Activated CD4-positive, alpha-beta T cell treated with anti-CD3 and anti-CD28 coated beads, Interleukin-2, amount 50 U/mL, for 48 hours (primary cell): ENCODE measurements at regions not wholly inside any gene's neighbourhood (a gene's known extent, or its start where the extent isn't known, plus 50 kb on each side); places are given as distances from the start of the nearest gene placed in this dataset.
"Not testable (repeated sequence)": the region's sequence is repeated elsewhere in the genome, so short reads cannot be mapped to it uniquely, and the experiment has no call there.

Source experiments
- DNase-seq, 2 experiments: peaks; one replicate each; pipeline ENCODE4 v3.0.0-alpha.2; 2020

DNA sequence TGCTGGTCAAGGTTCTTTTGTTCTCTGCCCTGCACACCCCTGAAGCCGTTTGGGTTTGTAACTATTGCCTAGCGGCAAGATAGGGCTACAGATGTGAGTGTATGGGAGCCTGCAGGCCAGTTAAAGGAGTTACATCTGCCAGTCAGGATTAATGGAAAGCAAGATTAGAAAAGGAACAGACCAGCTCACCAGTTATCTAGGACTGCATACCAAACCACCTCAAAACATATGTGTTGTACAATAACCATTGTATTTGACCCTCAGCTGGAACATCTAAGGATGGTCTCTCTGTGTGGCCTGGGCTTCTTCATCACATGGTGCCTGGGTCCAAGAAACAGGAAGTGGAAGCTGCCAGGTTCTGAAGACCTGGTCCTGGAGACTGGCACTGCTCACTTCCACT lies 52.5 kb upstream of the FBXO28 start:
- no peak for DNase-seq

DNA sequence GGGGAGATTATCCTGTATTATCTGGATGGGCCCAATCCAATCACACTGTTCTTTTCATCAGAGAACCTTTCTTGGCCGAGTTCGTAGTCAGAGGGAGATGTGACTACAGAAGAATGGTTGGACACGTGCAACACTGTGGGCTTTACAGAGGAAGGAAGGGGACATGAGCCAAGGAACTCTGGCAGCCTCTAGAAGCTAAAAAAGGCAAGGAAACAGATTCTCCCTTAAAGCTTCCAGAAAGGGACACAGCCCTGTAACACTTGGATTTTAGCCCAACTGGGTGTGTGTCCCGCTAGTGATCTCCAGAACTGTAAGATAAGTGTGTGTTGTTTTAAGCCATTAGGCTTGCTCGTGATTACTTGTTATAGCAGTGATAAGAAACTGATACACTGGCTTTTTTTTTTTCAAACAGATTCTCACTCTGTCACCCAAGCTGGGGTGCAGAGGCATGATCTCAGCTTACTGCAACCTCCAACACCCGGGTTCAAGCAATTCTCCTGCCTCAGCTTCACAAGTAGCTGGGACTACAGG lies 53.9 kb upstream of the FBXO28 start:
- no peak for DNase-seq

DNA sequence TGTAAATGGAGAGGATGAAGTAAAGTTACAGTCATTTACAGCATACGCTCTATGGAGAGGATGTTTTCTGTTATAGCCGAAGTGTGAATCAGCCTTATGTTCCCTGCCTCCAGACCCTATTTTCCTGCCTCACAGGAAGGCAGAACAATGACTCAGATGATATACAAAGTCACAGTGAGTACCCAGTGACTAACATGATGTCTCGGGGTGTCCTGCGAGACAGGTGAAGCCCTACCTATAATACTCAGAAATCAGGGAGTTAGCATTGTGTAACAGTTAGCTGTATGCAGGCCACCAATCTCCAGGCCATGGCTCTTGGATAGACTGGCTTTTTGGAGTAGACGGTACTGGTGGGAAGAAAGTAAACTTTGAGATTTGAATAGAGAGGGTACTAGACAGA lies 55.6 kb upstream of the FBXO28 start:
- DNase-seq: no peak

DNA sequence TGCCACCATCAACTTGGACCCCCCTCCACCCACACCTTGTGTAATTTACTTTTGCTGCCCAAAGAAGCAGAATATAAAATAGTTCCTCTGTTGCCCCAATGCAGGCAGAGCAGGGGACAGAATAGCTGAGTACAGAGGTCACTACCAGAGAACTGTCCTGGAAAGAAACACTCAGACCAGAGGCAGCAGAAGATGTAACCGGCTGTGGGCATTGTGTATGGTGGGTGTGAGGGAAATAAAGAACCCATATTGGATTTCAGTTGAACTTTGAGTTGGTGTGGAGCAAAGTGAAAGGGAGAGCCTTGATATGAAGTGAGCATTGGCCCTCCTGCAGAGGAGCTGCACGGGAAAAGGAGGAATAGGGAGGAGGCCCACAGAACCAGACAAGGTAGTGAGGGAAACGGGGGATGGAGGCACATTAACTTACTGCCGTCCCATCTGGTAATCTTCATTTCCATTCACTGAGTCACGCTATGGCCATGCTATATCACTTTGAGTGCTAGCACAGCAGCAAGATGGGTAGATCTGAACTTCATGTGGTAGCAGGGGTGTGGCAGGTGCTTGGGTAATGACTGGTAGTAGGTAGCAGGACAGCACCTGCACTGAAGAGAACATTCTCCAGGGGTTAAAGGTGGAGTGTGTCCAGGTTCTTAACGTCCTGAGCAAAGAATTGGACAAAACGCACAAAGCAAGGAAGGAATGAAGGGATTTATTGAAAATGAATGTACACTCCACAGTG lies 56.3 kb upstream of the FBXO28 start:
- no peak for DNase-seq

DNA sequence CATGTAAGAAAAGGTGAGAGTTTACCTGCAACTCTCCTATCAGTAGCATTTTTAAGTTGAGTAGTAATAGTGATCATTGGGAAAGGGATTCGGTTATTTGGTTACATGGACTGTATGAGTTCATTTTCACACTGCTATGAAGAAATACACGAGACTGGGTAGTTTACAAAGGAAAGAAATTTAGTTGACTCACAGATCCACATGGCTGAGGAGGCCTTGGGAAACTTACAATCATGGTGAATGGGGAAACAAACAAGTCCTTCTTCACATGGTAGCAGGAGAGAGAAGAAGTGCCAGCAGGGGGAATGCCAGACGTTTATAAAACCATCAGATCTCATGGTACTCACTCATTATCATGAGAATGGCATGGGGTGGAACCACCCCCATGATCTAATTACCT lies 59.3 kb upstream of the FBXO28 start:
- no peak for DNase-seq

DNA sequence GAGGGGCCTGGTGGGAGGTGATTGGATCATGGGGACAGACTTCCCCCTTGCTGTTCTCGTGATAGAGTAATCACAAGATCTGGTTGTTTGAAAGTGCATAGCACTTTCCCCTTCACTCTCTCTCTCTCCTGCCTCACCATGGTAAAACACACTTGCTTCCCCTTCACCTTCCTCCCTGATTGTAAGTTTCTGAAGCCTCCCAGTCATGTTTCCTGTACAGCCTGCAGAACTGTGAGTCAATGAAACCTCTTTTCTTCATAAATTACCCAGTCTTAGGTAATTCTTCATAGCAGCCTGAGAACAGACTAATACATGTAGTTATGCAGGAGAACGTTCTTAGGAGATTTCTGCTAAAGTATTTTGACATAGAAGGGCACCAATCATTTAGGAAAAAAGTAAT lies 59.9 kb upstream of the FBXO28 start:
- no peak for DNase-seq

DNA sequence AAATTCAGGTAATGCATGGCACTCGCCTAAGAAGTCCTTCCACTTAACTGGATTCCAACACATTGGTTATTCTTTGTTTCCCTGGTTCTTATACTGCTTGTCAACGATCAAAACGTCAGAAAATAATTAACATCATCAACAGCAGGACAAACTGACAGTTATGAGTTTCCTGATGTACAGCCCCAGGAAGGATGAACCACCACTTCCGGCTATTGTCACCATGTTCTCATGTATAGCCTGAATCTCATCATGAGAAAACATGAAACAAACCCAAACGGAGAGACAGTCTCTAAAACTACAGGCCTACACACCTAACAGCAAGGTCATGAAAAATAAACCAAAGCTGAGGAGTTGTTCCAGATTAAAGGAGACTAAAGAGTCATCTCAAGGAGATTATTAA lies 60.5 kb upstream of the FBXO28 start:
- no peak for DNase-seq

DNA sequence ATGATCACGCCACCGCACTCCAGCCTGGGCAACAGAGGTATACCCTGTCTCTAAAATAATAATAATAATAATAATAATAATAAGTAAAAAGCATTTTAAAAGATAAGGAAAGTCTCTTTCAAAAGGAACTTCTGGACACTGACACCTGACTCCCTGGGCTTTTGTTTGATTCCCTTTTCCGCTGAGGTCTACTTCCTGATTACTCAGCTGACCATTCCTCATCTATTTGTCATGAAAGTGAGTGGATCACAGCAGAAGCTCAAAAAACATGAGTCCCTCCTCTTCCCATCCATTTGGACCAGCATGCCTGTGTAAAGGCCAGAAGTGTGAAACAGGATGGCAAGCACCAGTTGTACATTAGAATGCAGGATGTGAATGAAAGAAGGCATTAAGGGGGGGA lies 61.1 kb upstream of the FBXO28 start:
- no peak for DNase-seq

DNA sequence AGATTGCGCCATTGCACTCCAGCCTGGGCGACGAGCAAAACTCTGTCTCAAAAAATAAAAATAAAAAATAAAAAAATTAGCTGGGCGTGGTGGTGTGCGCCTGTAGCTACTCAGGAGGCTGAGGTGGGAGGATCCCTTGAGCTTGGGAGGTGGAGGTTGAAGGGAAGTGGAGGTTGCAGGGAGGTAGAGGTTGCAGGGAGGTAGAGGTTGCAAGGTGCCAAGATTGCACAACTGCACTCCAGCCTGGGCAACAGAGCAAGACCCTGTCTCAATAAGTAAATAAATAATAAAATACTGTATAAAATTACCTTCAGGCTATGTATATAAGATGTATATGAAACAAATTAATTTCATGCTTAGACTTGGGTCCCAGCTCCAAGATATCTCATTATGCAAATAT lies 62.1 kb upstream of the FBXO28 start:
- not testable (repeated sequence) for DNase-seq

DNA sequence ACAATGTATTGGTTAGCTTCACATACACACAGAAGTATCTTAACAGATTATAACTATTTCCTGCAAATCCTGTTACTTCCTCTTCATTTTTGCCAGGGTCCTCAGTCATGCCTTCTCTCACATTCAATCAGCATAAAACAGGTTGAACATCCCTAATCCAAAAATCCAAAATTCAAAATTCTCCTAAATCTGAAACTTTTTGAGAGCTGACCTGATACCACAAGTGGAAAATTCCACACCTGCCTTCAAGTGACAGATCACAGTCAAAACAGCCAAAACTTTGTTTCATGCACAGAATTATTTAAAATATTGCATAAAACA lies 62.9 kb upstream of the FBXO28 start:
- no peak for DNase-seq

DNA sequence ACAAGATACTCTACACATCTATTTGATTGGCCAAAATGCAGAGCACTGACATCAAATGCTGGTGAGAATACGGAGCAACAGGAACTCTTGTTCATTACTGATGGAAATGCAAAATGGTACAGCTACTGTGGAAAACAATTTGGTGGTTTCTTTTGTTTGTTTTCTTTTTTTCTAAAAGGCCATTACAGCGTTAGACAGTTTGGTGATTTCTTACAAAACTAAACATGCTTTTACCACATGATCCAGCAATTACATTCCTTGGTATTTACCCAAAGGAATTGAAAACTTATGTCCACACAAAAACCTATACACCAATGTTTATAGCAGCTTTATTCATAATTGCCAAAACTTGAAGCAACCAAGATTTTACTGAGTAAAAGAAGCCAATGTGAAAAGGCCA lies 66.4 kb upstream of the FBXO28 start:
- DNase-seq: no peak

DNA sequence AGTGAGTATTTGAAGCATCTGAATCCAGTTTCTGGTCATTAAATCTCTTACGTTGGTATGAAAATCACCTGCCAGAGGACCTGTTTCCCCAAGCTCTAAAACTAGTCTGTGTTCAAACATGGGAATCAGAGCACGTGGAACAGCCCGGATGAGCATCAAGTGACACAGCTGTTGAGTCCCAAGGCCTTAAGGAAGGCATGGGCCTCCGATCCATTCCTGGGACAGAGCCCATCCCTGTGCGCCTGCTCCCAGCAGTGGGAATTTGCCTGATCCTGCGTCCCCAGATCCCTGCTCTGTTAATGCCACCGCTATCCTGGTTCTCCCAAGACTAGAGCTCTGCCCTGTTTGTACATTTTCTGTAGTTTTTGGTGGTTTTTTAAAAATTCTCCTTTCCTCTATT lies 68.4 kb upstream of the FBXO28 start:
- DNase-seq: no peak

DNA sequence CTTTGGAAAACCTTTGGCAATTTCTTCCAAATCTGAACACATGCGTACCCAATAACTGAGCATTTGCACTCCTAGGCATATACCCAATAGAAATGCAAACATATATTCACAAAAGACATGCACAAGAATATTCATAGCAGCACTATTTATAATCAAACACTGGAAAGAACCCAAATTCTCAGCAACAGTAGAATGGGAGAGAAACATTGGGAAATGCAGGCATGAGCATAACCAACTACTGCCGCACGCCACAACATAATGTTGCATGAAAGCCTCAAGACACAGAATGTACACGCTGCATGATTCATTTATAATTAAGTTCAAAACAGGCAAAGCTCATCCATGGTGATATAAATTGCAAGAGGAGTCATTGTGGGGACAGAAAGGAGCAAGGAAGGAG lies 69.5 kb upstream of the FBXO28 start:
- DNase-seq: no peak

DNA sequence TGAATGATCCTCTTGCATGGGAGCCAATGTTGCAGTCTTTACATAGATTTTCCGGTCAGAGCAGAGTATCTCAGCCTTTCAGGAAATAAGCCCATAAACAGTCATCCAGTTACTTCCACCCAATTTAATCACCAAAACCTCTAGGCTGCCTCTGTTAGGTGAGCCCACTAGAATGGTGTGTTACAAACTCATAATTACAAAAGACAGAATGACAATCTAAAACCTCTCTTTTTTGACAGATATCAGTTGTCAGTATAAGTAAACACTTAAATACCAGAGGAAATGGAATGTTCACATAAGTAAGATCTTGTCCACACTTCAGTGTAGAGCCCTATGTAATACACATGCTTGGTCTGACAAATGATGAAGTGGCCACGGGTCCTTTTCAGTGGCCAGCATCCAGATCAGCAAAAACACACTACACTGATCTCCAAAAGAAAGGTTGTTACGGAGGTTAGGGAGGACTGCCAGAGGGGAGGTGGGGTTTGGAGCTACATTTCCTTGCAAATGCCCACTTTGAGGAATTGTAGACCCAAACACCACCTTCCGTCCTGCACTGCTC lies 71.3 kb upstream of the FBXO28 start:
- DNase-seq: no peak

DNA sequence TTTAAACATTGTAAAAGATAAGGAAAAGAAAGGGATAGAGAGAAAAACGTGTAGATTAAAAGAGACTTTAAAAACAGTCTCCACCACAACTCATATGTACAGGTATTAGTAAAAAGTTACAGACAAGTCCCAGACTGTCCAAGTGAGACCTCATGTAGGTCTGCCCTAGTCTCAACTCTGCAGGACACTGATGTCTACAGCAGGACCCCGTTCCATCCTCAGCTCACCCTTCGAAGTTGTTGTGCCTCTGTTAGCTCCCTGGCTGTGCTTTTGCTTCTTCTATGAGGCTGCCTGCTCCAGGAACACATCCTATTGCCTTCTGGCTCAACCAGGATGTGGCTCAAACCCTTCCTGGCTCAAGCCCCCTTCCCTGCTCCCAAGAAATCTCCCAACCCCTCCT lies 72.9 kb upstream of the FBXO28 start:
- DNase-seq: no peak

DNA sequence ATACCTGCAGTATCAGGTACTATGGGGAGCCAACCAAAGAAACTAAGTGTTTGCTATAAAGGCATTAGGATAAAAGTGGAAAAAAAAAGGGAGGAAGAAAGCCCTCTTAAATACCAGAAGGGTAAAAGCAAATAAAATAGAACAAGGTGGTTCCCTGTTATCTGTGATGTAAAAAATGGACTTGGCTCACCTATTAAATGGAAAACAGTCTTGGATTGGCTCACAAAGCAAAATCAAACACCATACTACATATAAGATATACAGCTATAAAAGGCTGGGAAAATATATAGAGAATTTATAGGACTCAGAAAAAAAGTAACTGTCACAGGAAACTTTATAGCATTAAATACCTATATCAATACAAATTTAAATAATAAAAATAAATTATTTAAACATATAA lies 73.5 kb upstream of the FBXO28 start:
- DNase-seq: not testable (repeated sequence)

DNA sequence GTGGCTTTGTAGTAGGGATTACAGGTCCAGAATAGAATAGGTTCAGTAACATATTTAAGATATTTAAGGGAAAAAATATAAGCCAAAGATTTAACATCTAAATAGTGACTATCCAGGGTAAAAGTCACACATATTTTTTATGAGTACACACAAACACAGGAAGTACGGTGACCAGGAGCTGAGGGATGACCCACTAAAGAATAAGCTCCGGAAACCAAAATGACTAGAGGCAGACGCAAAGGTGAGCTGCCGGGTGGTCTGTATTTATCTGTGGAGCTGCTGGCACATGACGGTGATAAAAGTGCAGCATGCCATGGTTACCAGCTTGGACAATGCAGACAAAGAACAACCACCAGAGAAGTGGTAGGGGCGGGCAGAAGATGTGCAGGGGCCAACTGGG lies 73.9 kb upstream of the FBXO28 start:
- DNase-seq: not testable (repeated sequence)

DNA sequence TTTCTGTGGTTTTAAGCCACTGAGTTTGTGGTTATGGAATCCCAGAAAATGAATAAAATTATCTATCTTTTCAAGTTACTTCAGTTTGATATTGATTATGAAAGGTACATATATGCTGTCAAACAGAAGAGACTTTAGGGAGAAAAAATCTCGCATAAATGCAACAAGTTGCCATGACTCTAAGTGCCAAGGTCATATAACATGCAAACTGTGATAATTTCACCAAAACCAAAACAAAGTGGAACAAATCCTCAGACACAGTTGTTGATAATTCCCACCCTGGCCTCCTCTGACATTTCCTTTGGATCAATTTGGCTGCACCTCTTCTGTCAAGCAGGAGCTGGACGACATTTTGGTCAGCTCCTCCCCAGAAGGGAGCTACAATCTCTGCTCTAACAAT lies 75.1 kb upstream of the FBXO28 start:
- DNase-seq: not testable (repeated sequence)

DNA sequence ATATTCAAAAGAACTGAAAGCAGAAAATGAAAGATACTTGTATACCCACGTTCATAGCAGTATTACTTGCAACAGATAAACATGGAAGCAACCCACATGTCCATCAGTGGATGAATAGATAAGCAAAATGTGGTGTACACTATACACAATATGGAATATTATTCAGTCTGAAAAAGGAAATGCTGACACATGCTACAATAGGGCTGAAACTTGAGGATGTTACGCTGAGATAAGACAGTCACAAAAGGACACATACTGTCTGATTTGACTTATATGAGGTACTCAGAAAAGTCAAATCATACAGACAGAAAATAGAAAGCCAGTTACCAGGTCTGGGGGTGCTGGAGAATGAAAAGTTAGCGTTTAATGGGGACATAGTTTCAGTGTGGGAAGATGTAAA lies 76.5 kb upstream of the FBXO28 start:
- DNase-seq: not testable (repeated sequence)

DNA sequence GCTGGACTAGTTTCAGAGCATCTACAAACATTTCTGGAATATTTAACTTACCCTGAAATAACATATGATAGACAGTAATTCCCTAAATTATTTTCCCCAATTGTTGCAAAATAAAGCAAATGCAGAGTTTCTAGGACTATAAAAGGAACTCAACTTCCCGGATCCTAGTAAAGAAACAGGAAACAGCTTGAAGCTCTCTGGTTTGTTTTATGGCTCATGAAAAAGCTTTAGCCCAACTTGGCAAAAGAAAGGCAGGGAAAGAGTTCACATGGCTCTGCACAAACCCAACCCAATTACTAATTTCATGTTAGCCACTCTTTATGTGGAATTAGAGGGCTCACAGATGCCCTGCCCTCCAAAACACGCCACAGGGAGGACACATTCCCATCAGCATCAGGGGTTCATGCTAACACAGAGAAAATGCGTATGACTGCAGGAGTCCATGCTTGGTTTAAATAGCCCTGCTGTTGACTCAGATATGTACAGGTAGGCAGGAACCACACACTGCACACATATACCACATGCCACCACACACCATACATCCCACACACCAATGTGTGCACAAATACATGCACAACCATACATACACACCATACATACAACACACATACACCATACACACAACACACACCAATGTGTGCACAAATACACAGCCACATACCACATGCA lies 81.2 kb upstream of the FBXO28 start:
- not testable (repeated sequence) for DNase-seq

DNA sequence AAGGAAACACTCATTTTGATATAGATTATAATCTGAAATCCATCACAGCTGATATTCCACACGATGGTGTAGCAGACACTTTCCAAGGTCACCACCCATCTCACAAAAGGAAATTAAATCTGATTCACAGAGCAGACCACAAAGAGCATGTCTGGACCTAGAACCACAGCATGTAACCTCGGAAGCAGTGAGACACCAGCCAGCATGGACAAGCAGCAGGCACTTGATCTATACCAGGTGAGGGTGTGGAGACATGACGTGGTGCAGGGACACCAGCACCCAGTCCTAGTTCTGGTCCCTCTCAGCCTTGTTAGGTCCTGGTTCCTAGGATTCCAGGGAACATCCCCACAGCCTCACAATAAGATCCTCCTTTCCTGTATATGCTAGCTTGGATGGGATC lies 81.9 kb upstream of the FBXO28 start:
- DNase-seq: not testable (repeated sequence)

DNA sequence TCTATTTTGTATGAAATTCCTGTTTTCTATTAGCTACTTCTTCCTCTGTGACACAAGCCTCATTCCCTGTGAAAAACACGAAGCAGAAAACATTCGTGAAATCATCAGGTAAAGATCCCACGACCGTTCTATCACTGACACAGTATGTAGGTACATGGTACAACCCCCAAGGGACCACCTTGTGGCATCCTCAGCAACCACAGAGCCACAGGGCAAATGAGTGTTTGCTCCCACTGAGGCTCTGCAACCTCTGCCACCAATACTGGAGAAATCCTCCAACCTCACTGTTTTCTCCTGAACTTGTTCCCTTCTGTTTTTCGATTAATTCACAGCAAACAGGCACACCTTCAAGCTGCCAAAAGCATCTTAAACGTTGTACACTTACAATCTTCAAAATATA lies 83.7 kb upstream of the FBXO28 start:
- DNase-seq: not testable (repeated sequence)

DNA sequence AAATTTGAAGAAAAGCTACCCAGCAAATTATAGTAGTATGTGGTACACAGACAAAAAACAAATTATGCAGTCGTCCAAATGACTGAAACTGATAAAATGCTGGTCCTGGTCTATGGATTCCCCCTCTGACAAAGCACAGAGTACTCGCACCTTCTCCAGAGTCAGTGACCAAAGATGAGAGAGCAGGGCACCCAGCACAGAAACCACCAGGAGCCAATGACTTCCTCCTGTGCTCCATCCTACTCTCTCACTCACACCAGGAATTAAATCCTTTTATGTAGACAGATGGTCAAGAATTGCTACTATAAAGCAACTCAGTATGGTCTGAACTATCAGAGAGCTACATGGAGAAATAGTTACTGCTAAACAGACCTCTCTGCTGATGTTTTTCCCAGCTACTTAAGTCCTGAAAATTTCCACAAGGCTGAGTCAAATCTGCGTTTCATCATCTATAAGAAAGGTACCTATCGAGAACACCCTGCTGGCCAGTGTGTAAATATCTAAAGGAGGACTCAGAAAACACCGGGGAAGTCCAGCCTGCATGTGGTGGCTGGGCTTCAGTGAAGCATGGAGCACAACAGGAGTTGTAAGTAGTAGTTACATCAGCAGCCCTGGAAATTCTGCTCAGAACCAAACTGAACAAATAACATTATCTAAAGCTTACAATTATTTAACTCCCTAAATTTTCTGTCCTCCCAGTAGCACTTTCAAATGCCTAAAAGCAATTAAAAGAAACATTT lies 84.5 kb upstream of the FBXO28 start:
- not testable (repeated sequence) for DNase-seq

DNA sequence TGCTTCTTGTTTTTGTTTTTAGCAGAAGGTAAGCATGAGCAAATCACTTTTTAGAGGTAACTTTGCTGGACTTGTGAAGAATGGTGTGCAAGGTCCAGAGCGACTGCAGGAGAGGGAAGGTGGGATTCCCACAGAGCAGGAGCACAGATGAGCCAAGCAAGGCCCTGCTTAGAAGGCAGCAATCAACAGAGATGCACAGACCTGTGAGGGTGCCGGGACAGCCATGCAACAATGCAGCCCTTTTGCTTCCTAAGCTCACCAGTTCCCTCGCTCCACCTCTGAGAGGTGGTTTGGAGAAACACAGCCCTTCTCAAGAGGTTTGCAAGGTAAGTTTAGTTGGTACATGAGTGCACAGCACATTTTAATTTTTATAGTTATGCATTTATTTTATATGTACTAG lies 85.1 kb upstream of the FBXO28 start:
- not testable (repeated sequence) for DNase-seq
